Aorta (tissue), 5 donors: ENCODE measurements at regions not wholly inside any gene's neighbourhood (a gene's known extent, or its start where the extent isn't known, plus 50 kb on each side); places are given as distances from the start of the nearest gene placed in this dataset.

Source experiments
- ATAC-seq: fragments of 200-7000 bp; cut with Tn5 transposase; one replicate; pipeline ENCODE4 v1.9.1; 2022; ENCODE audit warnings: moderate library complexity; ENCODE audit not compliant: low FRiP score
- DNase-seq, 2 donors: peaks; one replicate each; pipeline ENCODE4 v3.0.0-alpha.2; 2020
- H3K27ac ChIP-seq, 2 donors: one replicate each; pipeline ENCODE4 v1.5.1; 2013; ENCODE audit warnings: low read length in 2 of 2, mild to moderate bottlenecking in 2 of 2, moderate library complexity in 2 of 2, control low read depth in 1 of 2, inconsistent platforms in 1 of 2, low read depth in 1 of 2
- H3K27me3 ChIP-seq, 2 donors: one replicate each; pipeline ENCODE4 v1.6.1; 2013; ENCODE audit warnings: control low read depth in 1 of 2, low read length in 1 of 2, mild to moderate bottlenecking in 1 of 2, moderate library complexity in 1 of 2; ENCODE audit not compliant: insufficient read depth in 2 of 2, control insufficient read depth in 1 of 2
- H3K36me3 ChIP-seq, 2 donors: one replicate each; pipeline ENCODE4 v1.6.1; 2013; ENCODE audit warnings: control low read depth in 1 of 2, low read length in 1 of 2, mild to moderate bottlenecking in 1 of 2; ENCODE audit not compliant: insufficient read depth in 2 of 2, control insufficient read depth in 1 of 2
- H3K4me1 ChIP-seq, 2 donors: one replicate each; pipeline ENCODE4 v1.6.1; 2013; ENCODE audit warnings: low read length in 2 of 2, control low read depth in 1 of 2, mild to moderate bottlenecking in 1 of 2, moderate library complexity in 1 of 2; ENCODE audit not compliant: insufficient read depth in 2 of 2, control insufficient read depth in 1 of 2
- H3K4me3 ChIP-seq, 2 donors: one replicate each; pipeline ENCODE4 v1.5.1; 2013; ENCODE audit warnings: low read length in 2 of 2, control low read depth in 1 of 2, mild to moderate bottlenecking in 1 of 2
- H3K9me3 ChIP-seq: one replicate; pipeline ENCODE4 v1.6.1; 2013; ENCODE audit warnings: mild to moderate bottlenecking, low read length; ENCODE audit not compliant: control insufficient read depth
- WGBS, 2 donors: extraction: QIAGEN DNeasy Blood & Tissue Kit; methylation state at CpG; one replicate each; pipeline ENCODE4 v1.1.7; 2013; 5-methylcytosine and 5-hydroxymethylcytosine counted together
- intact Hi-C, 2 donors: fragments of 100-400 bp; cut with DNase I; formaldehyde crosslinking; loops; one replicate each; pipeline versions ENCODE4 v1.14.2 to v1.15.0; 2022
- donor health status: healthy with polysubstance abuse.
- donor health status: Bipolar disorder and iron deficiency.
- donor health status: DM: no; HTN: no; CAD: no.
- donor health status: DM: no; HTN: no; CAD: no.
- donor health status: DM: yes; HTN: yes; CAD: no.

DNA sequence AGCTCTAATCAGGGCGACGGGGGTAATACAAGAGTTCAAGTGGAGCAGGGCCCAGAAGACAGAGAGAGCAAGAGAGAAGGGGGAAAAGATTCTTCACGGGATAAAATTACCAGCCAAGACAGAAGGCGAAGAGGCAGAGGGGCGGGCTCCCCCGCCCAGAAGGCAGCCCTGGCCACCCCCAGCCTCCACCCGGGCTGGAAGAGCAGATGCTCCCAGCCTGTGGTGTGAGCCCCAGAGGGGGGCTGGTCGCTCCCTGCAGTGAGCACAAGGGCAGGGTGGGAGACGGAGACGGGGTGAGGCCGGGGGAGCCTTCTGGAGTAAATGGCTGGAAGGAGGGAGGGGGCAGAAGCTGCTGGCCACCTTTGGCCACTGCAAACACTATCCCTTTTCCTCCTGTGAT lies 1035.6 kb downstream of the VRK1 start:
- 62 to 70% methylated on average over 11 of the region's 11 CpGs for WGBS, 2 donors
- no peak for ATAC-seq
- Histone ChIP-seq H3K27ac (no peak overlapping the region), H3K4me1 (no peaks in the 10 kb centered on the region), H3K27me3 (no peaks in the 10 kb centered on the region), H3K9me3 (no peaks in the 10 kb centered on the region), H3K4me3 (no peak overlapping the region), H3K36me3 (no peaks in the 10 kb centered on the region)
- no peak for DNase-seq
- intact Hi-C loops: no loop called here

DNA sequence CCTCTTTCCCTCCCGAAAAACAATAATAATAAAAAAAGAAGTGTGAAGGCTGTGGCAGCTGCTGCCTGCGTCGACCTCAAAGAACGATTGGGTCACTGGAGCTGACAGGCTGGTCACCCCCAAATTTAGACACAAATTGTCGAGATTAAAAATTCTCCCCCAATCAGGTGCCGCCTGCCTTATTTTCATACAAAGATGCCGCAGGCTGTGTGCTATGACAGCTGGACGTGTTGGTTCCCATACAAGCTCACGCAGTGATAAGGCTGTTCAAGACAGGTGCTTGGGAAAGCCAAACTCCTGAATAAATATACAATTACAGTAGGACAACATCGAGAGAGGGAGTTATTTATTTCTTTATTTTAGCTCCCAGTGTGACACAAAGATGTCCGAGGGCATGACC lies 1041.8 kb downstream of the VRK1 start:
- Histone ChIP-seq H3K36me3 (no peaks in the 10 kb centered on the region), H3K27me3 (no peaks in the 10 kb centered on the region), H3K9me3 (no peaks in the 10 kb centered on the region), H3K4me1 (no peaks in the 10 kb centered on the region), H3K27ac (no peak overlapping the region), H3K4me3 (no peak overlapping the region)
- WGBS, 2 donors: 40 to 41% methylated on average over 11 of the region's 11 CpGs
- intact Hi-C loops: no loop called here
- ATAC-seq: no peak
- no peak for DNase-seq

DNA sequence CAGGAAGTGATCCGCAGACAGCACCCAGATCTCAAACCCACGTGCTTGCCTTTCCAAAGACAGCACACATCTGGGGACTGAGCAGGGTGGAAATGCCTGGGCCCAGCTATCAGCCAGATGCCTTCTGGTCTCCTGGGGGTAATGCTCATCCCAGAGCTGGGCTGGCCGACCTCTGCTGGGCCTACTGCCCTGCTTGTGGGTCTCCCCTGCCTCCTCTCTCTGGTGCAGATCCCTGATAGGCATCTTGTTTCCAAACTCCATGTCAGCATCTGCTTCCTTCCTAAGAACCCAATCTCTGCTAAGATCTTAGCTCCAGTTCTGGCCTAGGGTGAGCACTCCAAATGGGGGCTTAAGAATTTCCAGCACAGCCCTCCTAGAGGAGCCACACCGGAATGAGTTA lies 1043.0 kb downstream of the VRK1 start:
- intact Hi-C loops: no loop called here
- ATAC-seq (no peak), DNase-seq (no peak)
- no peaks in the 10 kb centered on the region for H3K27me3 ChIP-seq
- H3K36me3 ChIP-seq: no peaks in the 10 kb centered on the region
- WGBS, 2 donors: 74 to 76% methylated on average over 4 of the region's 4 CpGs
- H3K27ac ChIP-seq: no peak overlapping the region
- no peaks in the 10 kb centered on the region for H3K9me3 ChIP-seq
- no peak overlapping the region for H3K4me3 ChIP-seq
- no peaks in the 10 kb centered on the region for H3K4me1 ChIP-seq

DNA sequence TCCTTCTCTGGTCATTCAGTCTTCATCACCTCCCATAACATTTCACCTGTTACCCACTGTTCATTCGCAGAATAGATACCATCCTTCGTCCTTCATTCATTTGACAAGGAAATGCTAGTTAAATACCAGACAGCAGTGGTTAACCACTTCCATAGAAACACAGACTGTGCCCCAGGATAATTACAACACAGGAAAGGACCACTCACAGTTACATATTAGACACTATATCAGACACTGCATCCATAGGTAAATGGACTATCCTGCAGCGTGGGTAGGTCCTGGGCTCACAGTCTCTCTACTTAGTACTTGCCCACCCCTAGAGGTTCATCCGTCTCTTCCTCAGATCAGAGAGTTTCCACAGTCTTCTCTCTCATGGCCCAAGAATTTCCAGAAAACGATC lies 1044.6 kb downstream of the VRK1 start:
- no peak for DNase-seq
- Histone ChIP-seq H3K4me1 (no peaks in the 10 kb centered on the region), H3K36me3 (no peaks in the 10 kb centered on the region), H3K27ac (no peak overlapping the region), H3K27me3 (no peaks in the 10 kb centered on the region), H3K4me3 (no peak overlapping the region), H3K9me3 (peaks cover 4% of the 10 kb centered on the region)
- ATAC-seq: no peak
- WGBS, 2 donors: 67 to 69% methylated on average over 5 of the region's 5 CpGs
- intact Hi-C loops: no loop called here

DNA sequence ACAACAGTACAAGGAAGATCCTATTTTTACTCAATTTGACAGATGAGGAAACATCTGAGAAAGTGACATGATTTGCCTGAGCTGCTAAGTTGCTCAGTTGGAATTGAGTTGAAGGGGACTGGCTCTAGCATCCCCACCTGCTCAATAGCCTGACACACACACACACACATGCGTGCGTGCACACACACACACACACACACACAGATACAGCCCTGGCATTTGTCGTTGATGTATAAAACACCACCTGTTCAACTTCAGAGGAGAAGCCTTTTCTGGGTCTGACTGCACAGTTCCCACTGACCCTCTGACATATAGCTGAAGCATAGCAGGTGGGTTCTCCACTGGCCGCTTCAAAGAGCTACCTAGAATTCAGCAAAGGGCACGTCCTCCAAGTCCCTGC lies 1045.9 kb downstream of the VRK1 start:
- H3K4me3 ChIP-seq: no peak overlapping the region
- no peak overlapping the region for H3K27ac ChIP-seq
- WGBS, 2 donors: 76 to 77% methylated on average over 5 of the region's 5 CpGs
- H3K36me3 ChIP-seq: no peaks in the 10 kb centered on the region
- no peak for DNase-seq
- H3K9me3 ChIP-seq: peaks cover 4% of the 10 kb centered on the region
- no peak for ATAC-seq
- no peaks in the 10 kb centered on the region for H3K4me1 ChIP-seq
- intact Hi-C loops: no loop called here
- H3K27me3 ChIP-seq: no peaks in the 10 kb centered on the region

DNA sequence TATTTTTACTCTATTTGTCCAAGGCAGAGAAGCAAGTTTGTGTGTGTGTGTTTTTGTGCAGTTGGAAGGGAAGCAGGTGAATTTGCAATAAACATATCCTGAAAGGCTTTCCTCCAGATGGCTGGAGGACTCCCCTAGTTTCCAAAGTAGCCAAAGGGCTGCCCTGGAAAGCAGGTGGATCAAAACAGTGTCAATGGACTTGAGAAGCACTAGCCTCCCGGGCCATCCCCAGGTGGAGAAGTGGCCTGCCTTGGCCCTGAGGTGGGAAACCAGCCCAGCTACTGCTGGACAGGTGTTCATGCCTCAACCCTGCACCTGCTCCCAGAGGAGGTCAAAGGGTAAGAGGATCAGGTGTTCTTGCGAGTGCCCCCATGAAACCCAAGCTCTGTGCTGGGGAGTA lies 1046.9 kb downstream of the VRK1 start:
- Histone ChIP-seq H3K27me3 (no peaks in the 10 kb centered on the region), H3K9me3 (peaks cover 4% of the 10 kb centered on the region), H3K4me1 (no peaks in the 10 kb centered on the region), H3K27ac (no peak overlapping the region), H3K36me3 (no peaks in the 10 kb centered on the region), H3K4me3 (no peak overlapping the region)
- WGBS, 2 donors: 83 to 87% methylated on average over 2 of the region's 2 CpGs
- intact Hi-C loops: no loop called here
- ATAC-seq (no peak), DNase-seq (no peak)

DNA sequence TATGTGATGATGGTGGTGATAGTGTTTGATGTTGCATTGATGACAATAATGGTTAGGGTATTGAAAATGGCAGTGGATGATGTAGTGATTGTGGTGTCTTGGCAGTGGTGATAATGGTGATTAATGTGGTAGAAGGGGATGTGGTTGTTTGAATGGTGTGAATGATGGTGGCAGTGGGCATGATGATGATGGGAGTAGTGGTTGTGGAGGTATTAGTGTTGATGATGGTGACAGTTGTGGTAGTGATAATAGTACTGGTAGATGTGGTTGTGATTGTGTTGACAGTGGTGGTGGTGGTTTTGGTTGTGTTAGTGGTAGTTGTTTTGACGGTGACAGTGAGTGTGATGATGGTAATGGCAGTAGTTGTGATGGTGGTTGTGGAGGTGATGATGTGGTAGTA lies 1049.0 kb downstream of the VRK1 start:
- H3K36me3 ChIP-seq: no peaks in the 10 kb centered on the region
- no peak for ATAC-seq
- no peaks in the 10 kb centered on the region for H3K4me1 ChIP-seq
- 91 to 93% methylated on average over 1 of the region's 1 CpG for WGBS, 2 donors
- no peak for DNase-seq
- no peak overlapping the region for H3K4me3 ChIP-seq
- H3K27ac ChIP-seq: no peak overlapping the region
- intact Hi-C loops: no loop called here
- H3K9me3 ChIP-seq: peaks cover 4% of the 10 kb centered on the region
- H3K27me3 ChIP-seq: no peaks in the 10 kb centered on the region

DNA sequence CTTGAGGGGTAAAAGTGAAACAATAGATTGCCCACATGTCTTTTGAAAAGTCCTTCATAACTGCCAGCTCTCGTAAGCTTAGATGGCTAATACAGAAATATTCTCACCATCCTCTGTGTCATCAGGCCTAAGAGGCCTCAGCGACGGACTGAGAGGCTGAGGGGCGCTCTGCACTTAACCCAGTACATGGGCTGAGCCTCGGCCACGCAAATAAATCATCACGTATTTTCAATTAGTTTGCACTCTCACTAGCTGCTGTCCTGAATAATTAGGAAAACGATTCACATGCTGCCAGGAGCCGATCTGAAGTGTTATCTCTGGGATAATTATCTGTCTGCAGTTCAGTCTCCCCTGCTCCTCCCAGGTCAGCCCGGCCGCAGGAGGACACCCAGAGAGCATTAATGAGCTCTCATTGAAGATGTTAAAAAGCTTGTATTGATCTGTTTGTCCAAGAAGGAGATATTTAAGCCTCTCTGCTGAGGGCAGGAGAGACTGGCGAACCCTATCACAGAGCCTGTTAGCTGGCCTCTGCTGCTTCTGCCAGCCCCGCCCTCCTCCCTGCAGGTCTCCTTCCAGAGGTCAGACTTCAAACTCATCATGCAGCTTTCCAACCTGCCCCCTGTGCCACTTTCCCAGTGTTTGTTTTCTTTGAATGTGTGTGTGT lies 1051.3 kb downstream of the VRK1 start:
- Histone ChIP-seq H3K4me1 (no peaks in the 10 kb centered on the region), H3K4me3 (no peak overlapping the region), H3K9me3 (peaks cover 4% of the 10 kb centered on the region), H3K27me3 (no peaks in the 10 kb centered on the region), H3K27ac (no peak overlapping the region), H3K36me3 (no peaks in the 10 kb centered on the region)
- no peak for ATAC-seq
- 62 to 77% methylated on average over 13 of the region's 13 CpGs for WGBS, 2 donors
- intact Hi-C loops: no loop called here
- no peak for DNase-seq

DNA sequence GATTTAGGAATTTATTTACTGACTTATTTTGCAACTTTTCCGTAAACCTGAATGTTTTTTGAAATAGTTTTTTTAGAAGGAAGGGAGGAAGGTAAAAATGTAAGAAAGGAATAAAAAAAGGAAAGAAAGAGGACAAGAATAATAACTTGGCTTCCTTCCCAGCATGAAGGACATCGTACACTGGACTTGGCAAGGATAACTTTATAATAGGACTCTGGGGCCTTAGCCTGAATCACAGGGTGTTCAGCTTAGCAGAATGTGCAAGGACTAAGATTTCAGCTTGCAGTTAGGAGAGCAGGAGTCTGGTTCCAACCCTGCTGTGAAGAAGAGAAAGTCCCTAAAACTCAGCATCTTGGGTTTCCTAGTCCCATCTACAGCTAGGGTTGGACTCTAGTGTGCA lies 1053.3 kb downstream of the VRK1 start:
- DNase-seq (no peak), ATAC-seq (no peak)
- H3K27ac ChIP-seq: no peak overlapping the region
- H3K4me3 ChIP-seq: no peak overlapping the region
- no peaks in the 10 kb centered on the region for H3K4me1 ChIP-seq
- H3K36me3 ChIP-seq: no peaks in the 10 kb centered on the region
- H3K9me3 ChIP-seq: peaks cover 4% of the 10 kb centered on the region
- peaks cover 0 to 4% of the 10 kb centered on the region in 2 donors for H3K27me3 ChIP-seq
- intact Hi-C loops: no loop called here
- 44% methylated on average over 2 of the region's 2 CpGs for WGBS, 2 donors
